ENCODE measurements at regions not wholly inside any gene's neighbourhood (a gene's known extent, or its start where the extent isn't known, plus 50 kb on each side); places are given as distances from the start of the nearest gene placed in this dataset.

DNA sequence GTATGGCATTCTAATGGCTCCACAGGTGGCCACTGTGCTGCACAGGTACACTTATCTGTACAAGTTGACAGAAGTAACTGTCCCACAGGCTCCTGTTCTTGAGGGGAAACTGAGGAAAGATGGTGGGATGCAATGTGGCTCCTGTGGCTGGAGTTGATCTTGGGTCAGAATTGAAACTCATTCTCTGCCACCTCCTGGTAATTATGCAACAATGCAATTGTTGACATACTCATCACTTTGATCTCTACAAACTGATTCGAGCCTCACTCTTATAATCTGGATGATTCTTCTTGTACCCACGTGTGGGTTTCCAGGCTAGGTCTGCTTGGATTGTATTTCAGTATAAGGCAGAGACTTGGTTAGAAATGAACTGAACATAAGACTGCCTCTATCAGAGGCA is 148.8 kb downstream of the CCNG2 start:
- Histone ChIP-seq H2AFZ (replicated peaks) (no peak overlapping the region), H3K4me1 (peaks cover 6% of the 10 kb centered on the region), H3K36me3 (no peaks in the 10 kb centered on the region), H3K9ac (no peak overlapping the region), H3K79me2 (ENCODE audit: low read depth) (no peaks in the 10 kb centered on the region), H3F3A (ENCODE audit: low read depth) (no peaks in the 10 kb centered on the region), H4K20me1 (ENCODE audit: low read depth) (no peaks in the 10 kb centered on the region), H3K4me2 (no peak overlapping the region), H3K27ac (no peak overlapping the region), H3K9me3 (ENCODE audit: low read depth) (no peaks in the 10 kb centered on the region), H3K27me3 (no peaks in the 10 kb centered on the region), H3K4me3 (no peak overlapping the region)
- Mint-ChIP-seq H3K4me3 (no peak overlapping the region), H3K27me3 (ENCODE audit: insufficient read depth, low read depth) (no peaks in the 10 kb centered on the region), H3K36me3 (no peaks in the 10 kb centered on the region), H3K27ac (no peak overlapping the region), H3K9me3 (no peaks in the 10 kb centered on the region), H3K4me1 (peaks cover 10% of the 10 kb centered on the region)
- DNase-seq (ENCODE audit: low spot score) = no peak
- TF ChIP-seq, protein P1, sequence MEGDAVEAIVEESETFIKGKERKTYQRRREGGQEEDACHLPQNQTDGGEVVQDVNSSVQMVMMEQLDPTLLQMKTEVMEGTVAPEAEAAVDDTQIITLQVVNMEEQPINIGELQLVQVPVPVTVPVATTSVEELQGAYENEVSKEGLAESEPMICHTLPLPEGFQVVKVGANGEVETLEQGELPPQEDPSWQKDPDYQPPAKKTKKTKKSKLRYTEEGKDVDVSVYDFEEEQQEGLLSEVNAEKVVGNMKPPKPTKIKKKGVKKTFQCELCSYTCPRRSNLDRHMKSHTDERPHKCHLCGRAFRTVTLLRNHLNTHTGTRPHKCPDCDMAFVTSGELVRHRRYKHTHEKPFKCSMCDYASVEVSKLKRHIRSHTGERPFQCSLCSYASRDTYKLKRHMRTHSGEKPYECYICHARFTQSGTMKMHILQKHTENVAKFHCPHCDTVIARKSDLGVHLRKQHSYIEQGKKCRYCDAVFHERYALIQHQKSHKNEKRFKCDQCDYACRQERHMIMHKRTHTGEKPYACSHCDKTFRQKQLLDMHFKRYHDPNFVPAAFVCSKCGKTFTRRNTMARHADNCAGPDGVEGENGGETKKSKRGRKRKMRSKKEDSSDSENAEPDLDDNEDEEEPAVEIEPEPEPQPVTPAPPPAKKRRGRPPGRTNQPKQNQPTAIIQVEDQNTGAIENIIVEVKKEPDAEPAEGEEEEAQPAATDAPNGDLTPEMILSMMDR (IDR thresholded peaks at IDR 0.05) = no peak
- no peak for TF ChIP-seq EZH2phosphoT487 (IDR thresholded peaks at IDR 0.05)
- TF ChIP-seq EZH2 (IDR thresholded peaks at IDR 0.05) = no peak

DNA sequence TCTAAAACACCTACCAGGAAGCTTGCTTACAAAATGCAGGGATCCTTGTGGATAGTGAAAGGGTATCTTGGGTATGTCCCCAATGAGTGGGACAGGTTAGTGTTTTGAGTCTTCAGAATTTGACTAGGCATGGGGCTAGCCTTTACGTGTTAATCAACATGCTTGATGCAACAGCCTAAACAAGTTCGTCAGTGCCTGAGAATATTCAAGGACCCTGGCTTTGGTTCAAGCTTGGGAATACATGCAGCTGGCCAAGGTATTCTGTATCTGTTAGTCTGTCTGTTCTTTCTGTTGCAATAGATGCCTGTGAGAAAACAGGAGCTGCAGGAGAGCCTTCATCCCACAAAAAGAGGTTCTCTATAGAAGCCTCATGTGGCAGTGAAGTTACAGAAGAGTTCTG is 149.5 kb downstream of the CCNG2 start:
- H3K27me3 ChIP-seq = no peaks in the 10 kb centered on the region
- no peaks in the 10 kb centered on the region for H4K20me1 ChIP-seq (ENCODE audit: low read depth)
- no peak overlapping the region for H3K27ac Mint-ChIP-seq
- no peak for TF ChIP-seq EZH2phosphoT487 (IDR thresholded peaks at IDR 0.05)
- TF ChIP-seq EZH2 (IDR thresholded peaks at IDR 0.05) = no peak
- TF ChIP-seq, protein P1 (IDR thresholded peaks at IDR 0.05) = no peak
- no peak overlapping the region for H3K4me3 ChIP-seq
- H3K79me2 ChIP-seq (ENCODE audit: low read depth) = no peaks in the 10 kb centered on the region
- H3K4me1 ChIP-seq = no peaks in the 10 kb centered on the region
- H3K27ac ChIP-seq = no peak overlapping the region
- H3K27me3 Mint-ChIP-seq (ENCODE audit: insufficient read depth, low read depth) = no peaks in the 10 kb centered on the region
- peaks cover 3% of the 10 kb centered on the region for H3K4me1 Mint-ChIP-seq
- no peaks in the 10 kb centered on the region for H3K36me3 ChIP-seq
- H3K9me3 Mint-ChIP-seq = no peaks in the 10 kb centered on the region
- no peaks in the 10 kb centered on the region for H3K36me3 Mint-ChIP-seq
- DNase-seq (ENCODE audit: low spot score) = no peak
- no peaks in the 10 kb centered on the region for H3F3A ChIP-seq (ENCODE audit: low read depth)
- no peak overlapping the region for H3K4me2 ChIP-seq
- no peak overlapping the region for H3K4me3 Mint-ChIP-seq
- no peaks in the 10 kb centered on the region for H3K9me3 ChIP-seq (ENCODE audit: low read depth)
- no peak overlapping the region for H2AFZ ChIP-seq (replicated peaks)
- no peak overlapping the region for H3K9ac ChIP-seq

DNA sequence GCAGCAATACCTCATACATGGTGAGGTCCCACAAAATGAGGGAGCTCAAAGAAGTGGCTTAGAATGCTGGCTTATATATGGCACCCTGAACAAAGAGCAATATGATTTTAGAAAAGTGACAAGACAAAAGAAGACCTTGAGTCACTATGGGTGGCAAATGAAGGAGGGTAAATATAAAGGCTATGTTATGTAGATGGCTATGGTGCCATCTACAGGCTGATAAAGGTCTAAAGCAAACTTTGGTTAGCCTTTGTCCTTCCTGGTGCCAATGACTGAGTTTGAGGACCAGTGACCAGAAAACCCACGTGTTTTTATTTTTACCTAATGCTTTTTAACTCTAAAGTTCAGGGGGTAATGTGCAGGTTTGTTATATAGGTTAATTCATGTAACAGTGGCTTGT is 151.8 kb downstream of the CCNG2 start:
- no peak overlapping the region for H2AFZ ChIP-seq (replicated peaks)
- H3K4me1 Mint-ChIP-seq = no peaks in the 10 kb centered on the region
- H3K27ac ChIP-seq = no peak overlapping the region
- H3K4me1 ChIP-seq = no peaks in the 10 kb centered on the region
- no peaks in the 10 kb centered on the region for H3K9me3 ChIP-seq (ENCODE audit: low read depth)
- H3K4me3 ChIP-seq = no peak overlapping the region
- H3K27me3 Mint-ChIP-seq (ENCODE audit: insufficient read depth, low read depth) = no peaks in the 10 kb centered on the region
- H4K20me1 ChIP-seq (ENCODE audit: low read depth) = no peaks in the 10 kb centered on the region
- no peaks in the 10 kb centered on the region for H3K79me2 ChIP-seq (ENCODE audit: low read depth)
- no peaks in the 10 kb centered on the region for H3K36me3 Mint-ChIP-seq
- H3K27ac Mint-ChIP-seq = no peak overlapping the region
- TF ChIP-seq, protein P1 (IDR thresholded peaks at IDR 0.05) = peak; percentile 63
- TF ChIP-seq EZH2phosphoT487 (IDR thresholded peaks at IDR 0.05) (no peak), EZH2 (IDR thresholded peaks at IDR 0.05) (no peak)
- no peaks in the 10 kb centered on the region for H3F3A ChIP-seq (ENCODE audit: low read depth)
- no peak overlapping the region for H3K9ac ChIP-seq
- no peaks in the 10 kb centered on the region for H3K9me3 Mint-ChIP-seq
- H3K4me3 Mint-ChIP-seq = no peak overlapping the region
- no peaks in the 10 kb centered on the region for H3K36me3 ChIP-seq
- no peak overlapping the region for H3K4me2 ChIP-seq
- peak; percentile 54 for DNase-seq (ENCODE audit: low spot score)
- H3K27me3 ChIP-seq = no peaks in the 10 kb centered on the region

DNA sequence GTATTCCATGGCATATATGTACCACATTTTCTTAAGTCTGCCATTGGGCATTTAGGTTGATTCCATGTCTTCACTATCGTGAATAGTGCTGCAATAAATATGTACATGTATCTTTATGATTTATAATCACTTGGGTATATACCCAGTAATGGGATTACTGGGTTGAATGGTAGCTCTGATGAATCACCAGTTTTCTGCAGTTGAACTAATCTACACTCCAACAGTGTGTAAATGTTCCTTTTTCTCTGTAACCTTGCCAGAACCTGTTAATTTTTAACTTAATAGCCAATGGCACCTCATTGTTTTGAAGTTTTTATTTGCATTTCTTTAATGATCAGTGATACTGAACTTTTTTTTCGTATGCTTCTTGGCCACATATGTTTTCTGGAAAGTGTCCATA is 152.5 kb downstream of the CCNG2 start:
- no peaks in the 10 kb centered on the region for H4K20me1 ChIP-seq (ENCODE audit: low read depth)
- TF ChIP-seq EZH2 (IDR thresholded peaks at IDR 0.05) = no peak
- TF ChIP-seq EZH2phosphoT487 (IDR thresholded peaks at IDR 0.05) = no peak
- TF ChIP-seq, protein P1 (IDR thresholded peaks at IDR 0.05) = no peak
- H3K4me1 ChIP-seq = no peaks in the 10 kb centered on the region
- no peak overlapping the region for H3K4me3 Mint-ChIP-seq
- H3K27ac ChIP-seq = no peak overlapping the region
- no peaks in the 10 kb centered on the region for H3F3A ChIP-seq (ENCODE audit: low read depth)
- no peak overlapping the region for H3K4me2 ChIP-seq
- no peak for DNase-seq (ENCODE audit: low spot score)
- no peaks in the 10 kb centered on the region for H3K36me3 Mint-ChIP-seq
- no peaks in the 10 kb centered on the region for H3K27me3 ChIP-seq
- no peaks in the 10 kb centered on the region for H3K36me3 ChIP-seq
- H3K4me1 Mint-ChIP-seq = no peaks in the 10 kb centered on the region
- no peaks in the 10 kb centered on the region for H3K9me3 ChIP-seq (ENCODE audit: low read depth)
- no peak overlapping the region for H3K9ac ChIP-seq
- H3K9me3 Mint-ChIP-seq = no peaks in the 10 kb centered on the region
- no peak overlapping the region for H3K27ac Mint-ChIP-seq
- no peaks in the 10 kb centered on the region for H3K27me3 Mint-ChIP-seq (ENCODE audit: insufficient read depth, low read depth)
- H2AFZ ChIP-seq (replicated peaks) = no peak overlapping the region
- H3K4me3 ChIP-seq = no peak overlapping the region
- H3K79me2 ChIP-seq (ENCODE audit: low read depth) = no peaks in the 10 kb centered on the region
